ENCODE measurements at regions not wholly inside any gene's neighbourhood (a gene's known extent, or its start where the extent isn't known, plus 50 kb on each side); places are given as distances from the start of the nearest gene placed in this dataset.
"Not testable (repeated sequence)": the region's sequence is repeated elsewhere in the genome, so short reads cannot be mapped to it uniquely, and the experiment has no call there.

- no peak for DNase-seq
Observed at GRCh38 chr18:75714766-75715165, 287.3 kb upstream of the SMIM21 start.

GRCh38 chr18:75712124-75712867 lies 284.8 kb upstream of the SMIM21 start:
- not testable (repeated sequence) for DNase-seq

DNA sequence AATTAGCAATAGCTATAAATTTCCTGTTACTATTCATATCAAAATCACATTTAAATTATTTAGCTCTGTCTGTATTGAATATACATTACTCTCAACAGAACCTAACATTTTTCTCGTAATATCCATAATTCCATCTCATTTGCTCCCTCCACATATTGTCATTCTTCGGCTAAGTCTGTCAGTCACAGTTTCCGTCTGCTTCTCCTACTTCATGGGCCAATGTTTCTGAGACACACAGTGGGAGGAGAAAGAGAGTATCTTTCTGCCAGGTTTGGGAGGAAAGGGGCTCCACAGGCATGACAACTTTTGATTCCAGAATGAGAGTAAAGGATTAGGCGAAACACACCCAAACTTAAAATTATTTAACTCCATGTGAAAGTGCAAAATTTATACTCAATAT lies 273.1 kb upstream of the SMIM21 start:
- DNase-seq: no peak

GRCh38 chr18:75698861-75699260 lies 271.4 kb upstream of the SMIM21 start:
- no peak for DNase-seq

GRCh38 chr18:75697493-75697892 lies 270.0 kb upstream of the SMIM21 start:
- DNase-seq: no peak

DNA sequence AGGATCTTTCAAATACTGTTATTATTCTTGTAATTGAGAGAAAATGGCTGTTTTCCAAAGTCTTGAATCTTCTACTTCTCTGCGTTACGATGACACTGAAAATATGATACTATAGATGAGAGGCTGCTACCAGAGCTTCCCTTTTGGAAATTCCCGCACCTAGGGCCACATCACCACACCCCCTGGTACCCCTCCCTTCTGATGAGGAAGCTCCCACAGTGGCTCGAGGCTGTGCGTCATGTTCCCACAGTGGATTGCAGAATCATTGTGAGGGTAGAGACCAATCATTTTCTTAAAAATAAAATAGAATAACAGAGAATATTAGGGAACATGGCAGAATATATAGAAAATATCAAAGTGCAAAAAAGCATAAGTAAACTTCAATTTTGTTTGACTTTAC lies 268.9 kb upstream of the SMIM21 start:
- DNase-seq: no peak

GRCh38 chr18:75694292-75694691 lies 266.8 kb upstream of the SMIM21 start:
- peak; percentile 81 for DNase-seq

- DNase-seq: no peak
Observed at GRCh38 chr18:75691483-75691882, 264.0 kb upstream of the SMIM21 start.

GRCh38 chr18:75690283-75690682 lies 262.8 kb upstream of the SMIM21 start:
- not testable (repeated sequence) for DNase-seq

GRCh38 chr18:75687626-75688025 lies 260.1 kb upstream of the SMIM21 start:
- no peak for DNase-seq

- no peak for DNase-seq
Observed at GRCh38 chr18:75683426-75683825, 255.9 kb upstream of the SMIM21 start.

DNA sequence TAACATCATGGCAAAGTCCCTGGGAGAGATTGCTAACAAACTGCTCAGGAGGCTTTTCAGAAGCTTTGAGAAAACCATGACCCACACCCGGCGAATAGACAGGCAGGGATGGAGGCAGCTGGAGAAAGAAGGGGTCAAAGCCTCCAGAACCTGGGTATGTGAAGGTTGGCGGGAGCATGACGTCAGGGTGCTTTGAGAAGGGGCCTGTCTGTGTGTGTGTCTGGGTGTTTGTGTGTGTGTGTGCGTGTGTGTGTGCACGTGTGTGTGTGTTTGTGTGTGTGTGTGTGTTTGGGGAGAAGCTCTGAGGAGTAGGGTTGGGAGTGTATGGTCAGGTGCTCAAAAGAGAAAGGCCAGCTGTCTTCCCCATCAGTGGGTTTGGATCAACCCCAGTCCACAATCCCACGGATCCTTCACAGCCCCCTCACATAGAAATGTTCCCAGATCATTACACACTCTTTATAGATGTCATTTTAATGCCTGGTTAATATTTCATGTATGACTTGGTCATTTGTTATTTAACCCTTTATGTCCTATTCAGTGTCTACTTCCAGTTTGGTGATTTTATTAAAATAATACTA lies 254.1 kb upstream of the SMIM21 start:
- DNase-seq: no peak

- no peak for DNase-seq
Observed at GRCh38 chr18:75679331-75679730, 251.8 kb upstream of the SMIM21 start.

GRCh38 chr18:75678627-75679026 lies 251.1 kb upstream of the SMIM21 start:
- no peak for DNase-seq

DNA sequence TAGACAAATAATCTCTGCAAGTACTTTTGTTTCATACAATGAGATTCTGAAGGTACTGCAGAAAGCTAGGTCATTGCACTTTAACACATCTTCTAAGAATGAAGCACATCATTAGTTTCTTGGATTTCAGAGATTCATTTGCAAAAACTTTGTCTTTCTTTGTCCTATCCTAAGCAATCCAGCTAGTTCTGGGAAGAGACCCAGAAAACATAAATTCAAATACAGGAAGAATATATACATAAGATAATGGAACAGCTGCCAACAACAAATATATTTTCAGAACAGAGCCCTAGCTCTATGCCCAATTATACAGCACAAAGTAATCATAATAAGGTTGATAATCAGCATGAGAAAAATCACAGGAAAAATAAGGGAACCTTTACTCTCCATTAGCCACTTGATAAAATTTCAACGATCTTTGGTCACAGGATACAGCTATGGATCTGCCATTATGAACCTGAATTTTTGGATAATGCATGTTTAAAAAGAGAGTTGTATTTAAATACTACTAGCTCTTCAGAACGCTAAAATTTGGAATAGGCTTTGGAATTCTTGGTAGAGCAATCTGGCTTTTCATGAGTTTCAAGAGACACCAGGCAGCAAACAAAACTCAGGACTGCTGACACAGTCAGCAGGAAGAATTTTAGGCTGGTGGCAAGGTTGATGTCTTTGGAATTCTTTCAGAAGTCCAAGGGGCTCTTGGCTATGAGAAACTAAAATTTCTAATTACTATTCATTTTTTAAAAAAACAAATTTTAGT lies 250.4 kb upstream of the SMIM21 start:
- no peak for DNase-seq

- no peak for DNase-seq
Observed at GRCh38 chr18:75660932-75661331, 233.4 kb upstream of the SMIM21 start.

DNA sequence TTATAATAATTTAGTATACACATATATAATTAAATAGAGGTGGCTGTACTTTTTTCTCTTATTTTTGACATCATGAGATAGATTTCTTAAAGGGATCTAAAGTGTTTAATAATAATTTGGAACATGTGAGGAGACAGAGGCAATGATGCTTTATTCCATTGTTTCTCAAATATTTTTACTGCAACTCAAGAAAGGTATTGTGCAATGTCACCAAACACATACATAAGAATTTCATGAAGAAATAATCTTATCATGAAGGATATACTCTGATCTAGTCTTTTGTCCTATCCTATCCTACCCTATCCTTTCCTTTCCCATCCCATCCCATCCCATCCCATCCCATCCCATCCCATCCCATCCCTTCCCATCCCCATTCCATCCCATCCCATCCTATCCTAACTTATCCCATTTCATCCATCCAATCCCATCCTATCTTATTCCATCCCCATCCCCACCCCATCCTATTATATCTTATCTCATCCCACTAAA lies 232.1 kb upstream of the SMIM21 start:
- no peak for DNase-seq

- DNase-seq: no peak
Observed at GRCh38 chr18:75658330-75658729, 230.8 kb upstream of the SMIM21 start.

- DNase-seq: no peak
Observed at GRCh38 chr18:75656563-75657247, 229.2 kb upstream of the SMIM21 start.

- no peak for DNase-seq
Observed at GRCh38 chr18:75656035-75656434, 228.5 kb upstream of the SMIM21 start.

DNA sequence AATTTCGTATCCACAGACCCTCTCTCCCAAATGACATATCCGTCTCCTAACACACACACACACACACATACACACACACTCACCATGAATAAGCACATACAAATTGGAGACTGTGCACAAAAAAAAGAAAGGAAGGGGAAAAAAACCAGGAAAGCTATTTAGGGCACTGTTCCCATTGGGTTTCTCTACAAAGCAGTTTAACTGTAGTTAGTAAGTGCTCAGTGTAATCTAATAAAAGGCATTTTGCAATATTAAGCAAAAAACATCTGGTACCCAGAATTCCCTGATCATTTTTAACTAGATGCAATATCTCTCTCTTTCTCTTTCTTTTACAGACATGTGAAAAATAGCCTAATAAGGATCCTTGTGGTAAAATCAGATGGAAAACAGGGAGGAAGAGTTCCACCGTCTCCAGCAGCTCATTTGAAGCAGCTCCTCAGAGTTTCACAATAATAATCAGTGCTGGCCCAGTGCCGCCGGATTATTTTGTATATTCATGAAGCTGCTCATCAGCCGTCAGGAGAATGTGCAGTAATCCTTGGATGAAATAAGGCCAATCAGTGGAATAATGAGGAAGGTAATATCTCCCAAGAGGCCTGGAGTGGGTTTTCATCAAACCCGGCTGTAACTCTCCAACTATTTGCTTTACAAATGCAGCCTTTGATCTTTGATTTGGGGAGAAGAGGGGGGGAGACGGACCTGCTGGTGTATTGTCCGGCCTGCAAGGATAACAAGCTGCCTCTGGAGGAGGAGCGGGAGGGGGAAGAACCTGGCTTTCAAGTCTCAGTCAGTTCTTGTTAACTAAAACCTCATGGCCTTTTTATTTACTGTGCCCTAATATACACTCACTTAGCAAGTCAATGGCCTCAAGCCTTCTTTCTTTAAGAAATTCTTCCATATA lies 227.6 kb upstream of the SMIM21 start:
- DNase-seq: no peak

DNA sequence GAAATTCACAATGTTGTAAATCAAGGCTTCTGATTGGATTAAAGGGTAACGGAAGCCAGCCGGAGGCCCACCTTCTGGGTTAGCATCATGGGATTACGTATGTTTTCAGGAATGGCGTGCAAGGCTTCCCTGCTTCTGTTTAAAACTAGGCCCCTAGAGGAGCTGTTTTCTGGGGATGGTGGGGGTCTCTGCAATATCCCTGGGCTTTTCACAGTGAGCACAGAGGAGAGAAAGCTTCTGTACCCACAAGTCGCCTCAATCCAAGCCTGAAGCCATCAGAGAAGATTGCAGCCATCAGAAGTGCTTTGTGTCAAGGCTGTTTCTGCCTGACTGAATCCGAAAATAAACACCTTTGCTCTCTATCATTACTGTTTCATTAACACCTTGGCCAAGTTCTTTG lies 226.9 kb upstream of the SMIM21 start:
- DNase-seq: no peak

Measured in NCI-H345 (cell line).